ENCODE measurements at regions not wholly inside any gene's neighbourhood (a gene's known extent, or its start where the extent isn't known, plus 50 kb on each side); places are given as distances from the start of the nearest gene placed in this dataset.

DNA sequence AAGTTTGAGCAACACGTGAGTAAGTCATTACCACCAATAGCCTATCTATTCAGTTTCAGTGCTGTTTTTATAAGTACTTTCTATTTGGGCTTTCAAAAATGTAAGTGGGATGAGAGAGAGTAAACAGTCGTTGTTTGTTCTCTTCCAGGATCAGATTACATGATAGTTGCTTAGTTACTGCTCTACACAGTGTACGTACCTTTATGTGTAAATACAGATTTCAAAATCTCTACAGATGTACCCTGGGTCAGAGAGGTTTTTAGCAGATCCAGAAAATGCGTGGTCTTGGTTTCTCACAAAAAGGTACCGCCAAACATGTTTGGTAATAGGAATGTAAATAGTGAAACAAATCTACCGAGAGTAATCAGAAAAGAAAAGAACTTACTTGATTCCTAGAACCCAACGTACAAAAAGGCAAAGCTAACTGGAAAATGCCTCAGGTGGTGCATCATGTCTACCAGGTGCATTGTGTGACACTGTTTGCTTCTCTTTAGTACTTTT, 421.1 kb downstream of the BCKDHB start:
- Histone ChIP-seq H4K20me1 (ENCODE audit: control insufficient read depth, insufficient read depth) (no peaks in the 10 kb centered on the region), H3K36me3 (ENCODE audit: control insufficient read depth in 2 of 2, insufficient read depth in 2 of 2, low read length in 1 of 2) (no peaks in the 10 kb centered on the region), H2AFZ (ENCODE audit: control insufficient read depth, low read depth, low read length) (no peak overlapping the region), H3K4me3 (no peak overlapping the region), H3K9ac (ENCODE audit: control insufficient read depth, insufficient read depth, low read length) (no peak overlapping the region), H3K79me2 (ENCODE audit: control insufficient read depth, insufficient read depth, low read length) (no peaks in the 10 kb centered on the region), H3K4me1 (ENCODE audit: control insufficient read depth, insufficient read depth, low read length) (no peaks in the 10 kb centered on the region), H3K27ac (ENCODE audit: control insufficient read depth, insufficient read depth) (no peak overlapping the region), H3K27me3 (replicated peaks in 1 of 2; ENCODE audit: control insufficient read depth in 2 of 2, insufficient read depth in 2 of 2, low read length in 1 of 2) (no peaks in the 10 kb centered on the region), H3K4me2 (ENCODE audit: control insufficient read depth, insufficient read depth) (no peak overlapping the region), H3K9me3 (replicated peaks; ENCODE audit: control insufficient read depth, insufficient read depth, low read length) (no peaks in the 10 kb centered on the region)
- intact Hi-C loops (cut with micrococcal nuclease; ENCODE audit: unreplicated experiment) = no loop called here
- WGBS (ENCODE audit: insufficient coverage, insufficient replicate concordance, low lambda C conversion rate, missing lambda C conversion rate) = 51% methylated on average over 7 of the region's 7 CpGs
- SMC1A ChIA-PET (ENCODE audit: uncharacterized antibody, unreplicated experiment) = no interaction called here
- DNase-seq (ENCODE audit: low read depth, low spot score) = no peak
- no peak for ATAC-seq
- BruUV-seq (replicated peaks) = no TSS peak
- RAD21 ChIA-PET (ENCODE audit: unreplicated experiment) = no interaction called here
- CTCF ChIA-PET = no interaction called here
- in situ Hi-C loops (cut with MboI) = no loop called here
- POLR2A ChIA-PET = no interaction called here
- FAIRE-seq = no peak
- no peak for TF ChIP-seq ZNF592 (IDR thresholded peaks at IDR 0.05)
- TF ChIP-seq SIN3A (IDR thresholded peaks at IDR 0.05; ENCODE audit: low read depth, low read length) = no peak
- no peak for TF ChIP-seq SPI1 (IDR thresholded peaks at IDR 0.05; ENCODE audit: borderline replicate concordance, insufficient read depth, low read depth, low read length)
- no peak for TF ChIP-seq HSF1 (IDR thresholded peaks at IDR 0.05; ENCODE audit: low read depth, low read length)
- TF ChIP-seq, protein P1, sequence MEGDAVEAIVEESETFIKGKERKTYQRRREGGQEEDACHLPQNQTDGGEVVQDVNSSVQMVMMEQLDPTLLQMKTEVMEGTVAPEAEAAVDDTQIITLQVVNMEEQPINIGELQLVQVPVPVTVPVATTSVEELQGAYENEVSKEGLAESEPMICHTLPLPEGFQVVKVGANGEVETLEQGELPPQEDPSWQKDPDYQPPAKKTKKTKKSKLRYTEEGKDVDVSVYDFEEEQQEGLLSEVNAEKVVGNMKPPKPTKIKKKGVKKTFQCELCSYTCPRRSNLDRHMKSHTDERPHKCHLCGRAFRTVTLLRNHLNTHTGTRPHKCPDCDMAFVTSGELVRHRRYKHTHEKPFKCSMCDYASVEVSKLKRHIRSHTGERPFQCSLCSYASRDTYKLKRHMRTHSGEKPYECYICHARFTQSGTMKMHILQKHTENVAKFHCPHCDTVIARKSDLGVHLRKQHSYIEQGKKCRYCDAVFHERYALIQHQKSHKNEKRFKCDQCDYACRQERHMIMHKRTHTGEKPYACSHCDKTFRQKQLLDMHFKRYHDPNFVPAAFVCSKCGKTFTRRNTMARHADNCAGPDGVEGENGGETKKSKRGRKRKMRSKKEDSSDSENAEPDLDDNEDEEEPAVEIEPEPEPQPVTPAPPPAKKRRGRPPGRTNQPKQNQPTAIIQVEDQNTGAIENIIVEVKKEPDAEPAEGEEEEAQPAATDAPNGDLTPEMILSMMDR (IDR thresholded peaks at IDR 0.05 in 2 of 3, conservative IDR thresholded peaks at IDR 0.05 in 1 of 3; ENCODE audit: control insufficient read depth in 2 of 3, extremely low read depth in 1 of 3, insufficient read depth in 1 of 3, low read depth in 3 of 3, low read length in 3 of 3) = no peak
- no peak for TF ChIP-seq SMARCA5 (IDR thresholded peaks at IDR 0.05)
- no peak for TF ChIP-seq ZSCAN29 (IDR thresholded peaks at IDR 0.05)
- TF ChIP-seq KLF5 (IDR thresholded peaks at IDR 0.05; ENCODE audit: partially characterized antibody) = no peak
- TF ChIP-seq ETV6 (conservative IDR thresholded peaks at IDR 0.05 in 1 of 2, IDR thresholded peaks at IDR 0.05 in 1 of 2; ENCODE audit: borderline replicate concordance in 1 of 2, low read depth in 1 of 2) = no peak
- TF ChIP-seq, protein P2, sequence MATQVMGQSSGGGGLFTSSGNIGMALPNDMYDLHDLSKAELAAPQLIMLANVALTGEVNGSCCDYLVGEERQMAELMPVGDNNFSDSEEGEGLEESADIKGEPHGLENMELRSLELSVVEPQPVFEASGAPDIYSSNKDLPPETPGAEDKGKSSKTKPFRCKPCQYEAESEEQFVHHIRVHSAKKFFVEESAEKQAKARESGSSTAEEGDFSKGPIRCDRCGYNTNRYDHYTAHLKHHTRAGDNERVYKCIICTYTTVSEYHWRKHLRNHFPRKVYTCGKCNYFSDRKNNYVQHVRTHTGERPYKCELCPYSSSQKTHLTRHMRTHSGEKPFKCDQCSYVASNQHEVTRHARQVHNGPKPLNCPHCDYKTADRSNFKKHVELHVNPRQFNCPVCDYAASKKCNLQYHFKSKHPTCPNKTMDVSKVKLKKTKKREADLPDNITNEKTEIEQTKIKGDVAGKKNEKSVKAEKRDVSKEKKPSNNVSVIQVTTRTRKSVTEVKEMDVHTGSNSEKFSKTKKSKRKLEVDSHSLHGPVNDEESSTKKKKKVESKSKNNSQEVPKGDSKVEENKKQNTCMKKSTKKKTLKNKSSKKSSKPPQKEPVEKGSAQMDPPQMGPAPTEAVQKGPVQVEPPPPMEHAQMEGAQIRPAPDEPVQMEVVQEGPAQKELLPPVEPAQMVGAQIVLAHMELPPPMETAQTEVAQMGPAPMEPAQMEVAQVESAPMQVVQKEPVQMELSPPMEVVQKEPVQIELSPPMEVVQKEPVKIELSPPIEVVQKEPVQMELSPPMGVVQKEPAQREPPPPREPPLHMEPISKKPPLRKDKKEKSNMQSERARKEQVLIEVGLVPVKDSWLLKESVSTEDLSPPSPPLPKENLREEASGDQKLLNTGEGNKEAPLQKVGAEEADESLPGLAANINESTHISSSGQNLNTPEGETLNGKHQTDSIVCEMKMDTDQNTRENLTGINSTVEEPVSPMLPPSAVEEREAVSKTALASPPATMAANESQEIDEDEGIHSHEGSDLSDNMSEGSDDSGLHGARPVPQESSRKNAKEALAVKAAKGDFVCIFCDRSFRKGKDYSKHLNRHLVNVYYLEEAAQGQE (IDR thresholded peaks at IDR 0.05; ENCODE audit: low read depth, low read length) = no peak
- TF ChIP-seq KDM1A (IDR thresholded peaks at IDR 0.05; ENCODE audit: borderline replicate concordance) = no peak
- TF ChIP-seq YY1 (IDR thresholded peaks at IDR 0.05; ENCODE audit: low read depth, low read length) = no peak
- no peak for TF ChIP-seq MEF2A (IDR thresholded peaks at IDR 0.05; ENCODE audit: insufficient read depth, low read depth, low read length)
